SK-N-MC (cell line): ENCODE measurements at regions not wholly inside any gene's neighbourhood (a gene's known extent, or its start where the extent isn't known, plus 50 kb on each side); places are given as distances from the start of the nearest gene placed in this dataset.

Experiments
- EZH2 ChIP-seq: fragments of 200-600 bp; sonication (generic); IDR thresholded peaks from one replicate; pipeline ENCODE4 v1.6.1; 2017; ENCODE audit warnings: antibody characterized with exemption
- FOXP2 ChIP-seq: optimal IDR thresholded peaks from 2 replicates; pipeline ENCODE3; 2011; ENCODE audit warnings: mild to moderate bottlenecking, moderate library complexity; ENCODE audit not compliant: insufficient read depth; ENCODE audit errors: extremely low read length, control extremely low read depth
- POLR2AphosphoS5 ChIP-seq: IDR thresholded peaks from 2 replicates; pipeline ENCODE4 v1.6.1; 2012; ENCODE audit warnings: mild to moderate bottlenecking, low read depth, low read length, borderline replicate concordance

- no peak for TF ChIP-seq POLR2AphosphoS5
- no peak for TF ChIP-seq EZH2
- TF ChIP-seq FOXP2 = no peak
These were observed 179.1 kb upstream of the STK26 start for GRCh38 chrX:131843987-131844386.
